AG09319 (cell line): ENCODE measurements at regions not wholly inside any gene's neighbourhood (a gene's known extent, or its start where the extent isn't known, plus 50 kb on each side); places are given as distances from the start of the nearest gene placed in this dataset.

Experiments used
- DNase-seq: peaks from one replicate; pipeline ENCODE4 v3.0.0-alpha.2; 2010; ENCODE audit warnings: low read depth; ENCODE audit errors: extremely low read depth
- CTCF ChIP-seq: IDR thresholded peaks from 2 replicates; pipeline ENCODE4 v1.5.1; 2011; ENCODE audit warnings: low read depth, mild to moderate bottlenecking, inconsistent platforms, low read length, moderate library complexity

- no peak for TF ChIP-seq CTCF
- no peak for DNase-seq
Measured at GRCh38 chr5:173689737-173690360, 73.4 kb upstream of the BOD1 start.

- DNase-seq, result no peak
- no peak for TF ChIP-seq CTCF
Measured at GRCh38 chr5:173691931-173692330, 75.5 kb upstream of the BOD1 start.

GRCh38 chr5:173693670-173694069 is 77.2 kb upstream of the BOD1 start:
- DNase-seq, result no peak

GRCh38 chr5:173696216-173696615 is 79.8 kb upstream of the BOD1 start:
- TF ChIP-seq CTCF, result no peak
- no peak for DNase-seq

More at GRCh38 chr5:173693670-173694069, 77.2 kb upstream of the BOD1 start:
- no peak for TF ChIP-seq CTCF

GRCh38 chr5:173697931-173698579 is 81.6 kb upstream of the BOD1 start:
- no peak for TF ChIP-seq CTCF
- no peak for DNase-seq

- TF ChIP-seq CTCF, result no peak
- DNase-seq, result no peak
Measured at GRCh38 chr5:173699966-173700365, 83.5 kb upstream of the BOD1 start.

GRCh38 chr5:173703466-173703865 is 87.0 kb upstream of the BOD1 start:
- no peak for DNase-seq
- no peak for TF ChIP-seq CTCF
